Endothelial cell of umbilical vein (primary cell): ENCODE measurements at regions not wholly inside any gene's neighbourhood (a gene's known extent, or its start where the extent isn't known, plus 50 kb on each side); places are given as distances from the start of the nearest gene placed in this dataset.

ENCODE experiments used
- BruUV-seq: library from RNA; stranded (reverse); fragments of 400-500 nt; replicated peaks from 2 replicates; lab custom pipeline; 2021; lab: Mats Ljungman, UMichigan
- CTCF ChIA-PET: fragments of 300-600, 350-600 bp; sonication (Branson Sonifier 250); formaldehyde crosslinking; loops from one replicate; lab custom pipeline; 2021; ENCODE audit warnings: antibody characterized with exemption, inconsistent platforms; lab: Charles Lee
- POLR2A ChIA-PET: fragments of 300-600, 350-600 bp; sonication (Branson Sonifier 250); formaldehyde crosslinking; loops from one replicate; lab custom pipeline; 2021; ENCODE audit warnings: antibody characterized with exemption, inconsistent platforms; lab: Charles Lee
- DNase-seq: peaks from one replicate; pipeline ENCODE4 v3.0.0-alpha.2; 2011; ENCODE audit warnings: low read depth, low spot score
- FAIRE-seq: peaks from 2 replicates; lab custom pipeline; 2011; peaks lifted over from hg19 to GRCh38; lab: Jason Lieb, UNC
- H2AFZ ChIP-seq: 2 replicates; pipeline ENCODE4 v1.6.0; 2012; ENCODE audit warnings: low read depth, low read length, control low read depth, inconsistent platforms
- H3K27ac ChIP-seq: 2 replicates; pipeline ENCODE4 v1.5.1; 2011; ENCODE audit warnings: low read depth, mild to moderate bottlenecking, control low read depth, low read length, moderate library complexity; ENCODE audit not compliant: insufficient read depth
- H3K27me3 ChIP-seq, 2 experiments: 2 replicates each; pipeline versions ENCODE4 v1.6.0 to v1.6.1; 2011; ENCODE audit warnings: low read length in 2 of 2, mixed read lengths in 1 of 2; ENCODE audit not compliant: control insufficient read depth in 2 of 2, insufficient read depth in 2 of 2
- H3K36me3 ChIP-seq, 2 experiments: 2 replicates in 1 of 2; 3 replicates in 1 of 2; pipeline ENCODE4 v1.5.1; 2011; ENCODE audit warnings: low read length in 2 of 2, mild to moderate bottlenecking in 1 of 2, moderate library complexity in 1 of 2; ENCODE audit not compliant: control insufficient read depth in 2 of 2, insufficient read depth in 2 of 2; ENCODE audit errors: extremely low read depth in 1 of 2
- H3K4me1 ChIP-seq: 3 replicates; pipeline ENCODE4 v1.5.1; 2011; ENCODE audit warnings: mild to moderate bottlenecking, low read length; ENCODE audit not compliant: control insufficient read depth, insufficient read depth; ENCODE audit errors: extremely low read depth
- H3K4me2 ChIP-seq: 2 replicates; pipeline ENCODE4 v1.6.1; 2011; ENCODE audit warnings: low read length, control low read depth, mixed read lengths; ENCODE audit not compliant: insufficient read depth
- H3K4me3 ChIP-seq, 3 experiments: fragments of 200-600 bp in 1 of 3; sonication (generic), shearing (Covaris generic) in 1 of 3; replicated peaks in 1 of 3; 2 replicates each; pipeline ENCODE4 v1.5.1; 2011 to 2016; ENCODE audit warnings: control low read depth in 3 of 3, low read length in 3 of 3, mild to moderate bottlenecking in 2 of 3, inconsistent platforms in 1 of 3, low read depth in 1 of 3, moderate library complexity in 1 of 3; ENCODE audit not compliant: insufficient read depth in 1 of 3
- H3K79me2 ChIP-seq: 2 replicates; pipeline ENCODE4 v1.6.0; 2012; ENCODE audit warnings: low read length, inconsistent platforms; ENCODE audit not compliant: control insufficient read depth, insufficient read depth
- H3K9ac ChIP-seq: replicated peaks from 2 replicates; pipeline ENCODE3; 2011; ENCODE audit warnings: low read length, control low read depth; ENCODE audit not compliant: insufficient read depth; ENCODE audit errors: extremely low read depth
- H3K9me1 ChIP-seq: replicated peaks from 3 replicates; pipeline ENCODE4 v1.6.0; 2011; ENCODE audit warnings: mild to moderate bottlenecking, low read length; ENCODE audit not compliant: control insufficient read depth, insufficient read depth; ENCODE audit errors: extremely low read depth
- H3K9me3 ChIP-seq: replicated peaks from 2 replicates; pipeline ENCODE4 v1.5.1; 2012; ENCODE audit warnings: low read length, inconsistent platforms; ENCODE audit not compliant: control insufficient read depth, insufficient read depth
- H4K20me1 ChIP-seq: replicated peaks from 2 replicates; pipeline ENCODE3; 2011; ENCODE audit warnings: mild to moderate bottlenecking, low read length; ENCODE audit not compliant: control insufficient read depth, insufficient read depth; ENCODE audit errors: extremely low read depth
- EZH2 ChIP-seq: IDR thresholded peaks from 2 replicates; pipeline ENCODE4 v1.6.1; 2012; ENCODE audit warnings: borderline replicate concordance, low read depth, mild to moderate bottlenecking, moderate library complexity, low read length, inconsistent platforms; ENCODE audit not compliant: severe bottlenecking
- FOS ChIP-seq: IDR thresholded peaks from 2 replicates; pipeline ENCODE4 v1.6.1; 2011; ENCODE audit warnings: mild to moderate bottlenecking, low read length, moderate library complexity, borderline replicate concordance; ENCODE audit not compliant: insufficient read depth
- GATA2 ChIP-seq: IDR thresholded peaks from 2 replicates; pipeline ENCODE4 v1.7.0; 2011; ENCODE audit warnings: low read depth, mild to moderate bottlenecking, moderate library complexity, mixed read lengths, low read length; ENCODE audit not compliant: insufficient read length, insufficient read depth
- JUN ChIP-seq: IDR thresholded peaks from 2 replicates; pipeline ENCODE4 v1.6.1; 2011; ENCODE audit warnings: borderline replicate concordance, low read depth; ENCODE audit not compliant: insufficient read length, insufficient read depth
- MYC ChIP-seq: IDR thresholded peaks from one replicate; pipeline ENCODE4 v1.6.1; 2011; ENCODE audit warnings: mild to moderate bottlenecking, low read depth, low read length
- POLR2A ChIP-seq: IDR thresholded peaks from 2 replicates; pipeline ENCODE4 v1.6.1; 2012; ENCODE audit warnings: low read depth, mild to moderate bottlenecking, control low read depth, low read length
- POLR2AphosphoS5 ChIP-seq: IDR thresholded peaks from 2 replicates; pipeline ENCODE4 v1.6.1; 2012; ENCODE audit warnings: low read depth, mild to moderate bottlenecking, control low read depth, low read length, moderate library complexity; ENCODE audit not compliant: insufficient read depth
- dilution Hi-C: fragments of 300-500 bp; cut with MboI; formaldehyde crosslinking; loops from one replicate; pipeline ENCODE4 v1.15.0; 2019; ENCODE audit warnings: low sequenced_read_pairs; ENCODE audit not compliant: extremely low pct_ligation_motif_present
- intact Hi-C: fragments of 100-400 bp; cut with micrococcal nuclease; formaldehyde crosslinking; loops from one replicate; pipeline ENCODE4 v1.10.0; 2022
- TF ChIP-seq, protein P1 (sequence below), 2 donors: IDR thresholded peaks; 1 replicate in 1 of 2; 2 replicates in 1 of 2; pipeline ENCODE4 v1.5.1; 2011; ENCODE audit warnings: low read length in 2 of 2, mild to moderate bottlenecking in 2 of 2, moderate library complexity in 2 of 2, control low read depth in 1 of 2, inconsistent platforms in 1 of 2, low read depth in 1 of 2; ENCODE audit not compliant: insufficient read depth in 1 of 2; ENCODE audit errors: extremely low read depth in 1 of 2
- TF ChIP-seq, protein P2 (sequence below): IDR thresholded peaks from 2 replicates; pipeline ENCODE4 v1.6.1; 2011; ENCODE audit not compliant: insufficient read depth, insufficient read length

DNA sequence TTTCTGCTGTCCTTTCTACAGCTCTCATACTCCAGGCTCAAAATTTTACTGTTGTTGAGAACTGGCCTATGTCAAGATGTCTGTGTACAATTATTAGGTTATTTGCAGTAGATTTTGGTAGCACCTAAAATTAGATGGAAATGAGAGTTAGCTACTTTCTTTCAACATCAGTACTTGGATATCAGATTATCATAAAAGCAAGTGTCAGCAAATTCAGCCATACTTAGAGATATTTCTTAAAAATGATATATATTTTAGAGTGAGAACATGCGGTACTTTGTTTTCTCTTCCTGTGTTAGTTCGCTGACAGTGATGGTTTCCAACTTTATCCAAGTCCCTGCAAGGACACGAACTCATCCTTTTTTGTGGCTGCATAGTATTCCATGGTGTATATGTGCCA, 351.8 kb upstream of the LRRC7 start:
- H3K27me3 ChIP-seq = no peaks in the 10 kb centered on the region
- FAIRE-seq (no peak), DNase-seq (no peak)
- H3K36me3 ChIP-seq = no peaks in the 10 kb centered on the region
- H3K9me1 ChIP-seq = no peaks in the 10 kb centered on the region
- H3K4me3 ChIP-seq = no peak overlapping the region
- ChIA-PET POLR2A (no interaction called here), CTCF (no interaction called here)
- intact Hi-C loops = no loop called here
- BruUV-seq = no TSS peak
- no peaks in the 10 kb centered on the region for H3K79me2 ChIP-seq
- H3K4me2 ChIP-seq = no peak overlapping the region
- no peak overlapping the region for H2AFZ ChIP-seq
- TF ChIP-seq, protein P1, sequence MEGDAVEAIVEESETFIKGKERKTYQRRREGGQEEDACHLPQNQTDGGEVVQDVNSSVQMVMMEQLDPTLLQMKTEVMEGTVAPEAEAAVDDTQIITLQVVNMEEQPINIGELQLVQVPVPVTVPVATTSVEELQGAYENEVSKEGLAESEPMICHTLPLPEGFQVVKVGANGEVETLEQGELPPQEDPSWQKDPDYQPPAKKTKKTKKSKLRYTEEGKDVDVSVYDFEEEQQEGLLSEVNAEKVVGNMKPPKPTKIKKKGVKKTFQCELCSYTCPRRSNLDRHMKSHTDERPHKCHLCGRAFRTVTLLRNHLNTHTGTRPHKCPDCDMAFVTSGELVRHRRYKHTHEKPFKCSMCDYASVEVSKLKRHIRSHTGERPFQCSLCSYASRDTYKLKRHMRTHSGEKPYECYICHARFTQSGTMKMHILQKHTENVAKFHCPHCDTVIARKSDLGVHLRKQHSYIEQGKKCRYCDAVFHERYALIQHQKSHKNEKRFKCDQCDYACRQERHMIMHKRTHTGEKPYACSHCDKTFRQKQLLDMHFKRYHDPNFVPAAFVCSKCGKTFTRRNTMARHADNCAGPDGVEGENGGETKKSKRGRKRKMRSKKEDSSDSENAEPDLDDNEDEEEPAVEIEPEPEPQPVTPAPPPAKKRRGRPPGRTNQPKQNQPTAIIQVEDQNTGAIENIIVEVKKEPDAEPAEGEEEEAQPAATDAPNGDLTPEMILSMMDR (IDR thresholded peaks at IDR 0.05; ENCODE audit: extremely low read depth in 1 of 2, insufficient read depth in 1 of 2, low read depth in 1 of 2, low read length in 2 of 2) = no peak
- TF ChIP-seq FOS (no peak), POLR2AphosphoS5 (no peak), POLR2A (no peak), JUN (no peak), EZH2 (no peak), GATA2 (no peak), MYC (no peak)
- TF ChIP-seq, protein P2, sequence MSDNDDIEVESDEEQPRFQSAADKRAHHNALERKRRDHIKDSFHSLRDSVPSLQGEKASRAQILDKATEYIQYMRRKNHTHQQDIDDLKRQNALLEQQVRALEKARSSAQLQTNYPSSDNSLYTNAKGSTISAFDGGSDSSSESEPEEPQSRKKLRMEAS = no peak
- no peaks in the 10 kb centered on the region for H3K9me3 ChIP-seq
- H3K27ac ChIP-seq = no peak overlapping the region
- H3K4me1 ChIP-seq = no peaks in the 10 kb centered on the region
- H4K20me1 ChIP-seq = no peaks in the 10 kb centered on the region
- dilution Hi-C loops = no loop called here
- no peak overlapping the region for H3K9ac ChIP-seq
